Glomerular visceral epithelial cell (primary cell): ENCODE measurements at regions not wholly inside any gene's neighbourhood (a gene's known extent, or its start where the extent isn't known, plus 50 kb on each side); places are given as distances from the start of the nearest gene placed in this dataset.
A peak's percentile ranks its signal among the peaks of the same experiment; 100 is the strongest.

Source experiments
- DNase-seq: peaks from one replicate; pipeline ENCODE4 v3.0.0-alpha.2; 2016; ENCODE audit errors: extremely low spot score

DNA sequence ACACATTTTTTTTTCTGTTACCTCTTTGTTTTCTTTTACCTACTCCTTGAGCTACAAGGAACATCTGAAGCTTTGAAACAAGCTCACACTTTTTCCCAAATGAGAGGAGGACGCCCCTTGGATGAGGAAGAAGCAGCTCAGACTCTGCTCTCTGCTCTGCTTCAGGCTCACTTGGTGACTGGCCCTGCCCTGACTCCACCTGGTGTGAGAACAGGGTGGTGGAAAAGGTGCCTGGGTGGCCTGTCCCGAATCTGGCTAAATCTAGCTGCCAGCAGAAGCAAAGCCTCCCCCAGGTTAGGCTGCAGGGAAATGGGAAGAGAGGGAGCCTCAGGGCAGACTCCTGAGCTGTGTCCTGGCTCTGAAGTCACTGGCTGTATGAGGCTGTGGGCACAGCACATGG, 68.0 kb upstream of the CEACAM8 start:
- DNase-seq, result no peak

DNA sequence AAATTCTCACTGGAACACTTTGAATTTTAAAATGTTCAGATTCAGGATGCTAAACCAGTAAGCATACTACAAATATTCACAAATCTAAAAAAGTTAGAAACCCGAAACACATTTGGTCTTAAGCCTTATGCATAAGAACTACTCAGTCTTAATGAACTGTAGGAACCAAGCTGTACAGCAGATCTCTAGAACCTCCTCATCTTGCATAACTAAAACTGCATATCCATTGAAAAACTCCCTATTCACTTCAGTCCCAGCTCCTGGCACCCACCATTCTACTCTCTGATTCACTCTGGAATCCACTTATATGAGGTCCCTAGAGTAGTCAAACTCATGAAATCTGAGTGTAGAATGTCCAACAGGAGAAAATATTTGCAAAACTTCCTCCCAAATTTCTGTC, 65.6 kb upstream of the CEACAM8 start:
- no peak for DNase-seq

DNA sequence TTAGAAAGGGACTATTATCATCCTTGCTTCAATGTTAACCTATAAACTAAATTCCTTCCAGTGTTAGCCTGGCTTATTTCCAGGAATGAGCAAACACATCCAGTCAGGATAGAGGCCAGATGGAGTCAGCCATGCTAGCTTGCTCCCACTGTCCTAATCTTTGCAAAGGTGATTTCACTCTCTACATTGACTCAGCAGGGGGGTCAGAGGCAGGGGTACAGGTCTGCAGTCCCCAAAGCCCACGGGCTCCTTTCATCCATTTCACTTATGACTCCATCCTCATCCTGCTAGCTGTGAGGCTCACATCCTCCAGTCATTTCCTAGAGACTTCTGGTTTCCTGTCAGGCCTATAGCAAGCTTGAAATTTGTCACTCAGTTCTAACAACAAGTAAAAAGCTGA, 63.4 kb upstream of the CEACAM8 start:
- DNase-seq, result no peak

DNA sequence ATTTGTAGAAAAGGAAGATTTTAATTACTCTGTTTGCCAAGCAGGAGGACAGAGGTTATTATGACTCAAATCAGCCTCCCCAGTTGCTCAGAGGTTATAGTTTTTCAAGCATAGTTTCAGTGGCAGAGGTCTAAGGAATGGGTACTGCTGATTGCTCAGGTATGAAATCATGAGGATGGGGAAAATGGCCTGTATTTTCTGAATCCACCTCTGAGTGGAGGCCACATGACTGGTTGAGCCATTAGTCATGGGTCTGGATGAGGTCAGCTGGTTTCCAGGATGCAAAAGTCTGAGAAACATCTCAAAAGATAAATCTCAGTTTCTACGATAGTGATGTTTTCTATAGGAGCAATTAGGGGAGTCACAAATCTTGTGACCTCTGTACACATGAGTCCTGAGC, 62.8 kb upstream of the CEACAM8 start:
- DNase-seq, result peak; percentile 32

DNA sequence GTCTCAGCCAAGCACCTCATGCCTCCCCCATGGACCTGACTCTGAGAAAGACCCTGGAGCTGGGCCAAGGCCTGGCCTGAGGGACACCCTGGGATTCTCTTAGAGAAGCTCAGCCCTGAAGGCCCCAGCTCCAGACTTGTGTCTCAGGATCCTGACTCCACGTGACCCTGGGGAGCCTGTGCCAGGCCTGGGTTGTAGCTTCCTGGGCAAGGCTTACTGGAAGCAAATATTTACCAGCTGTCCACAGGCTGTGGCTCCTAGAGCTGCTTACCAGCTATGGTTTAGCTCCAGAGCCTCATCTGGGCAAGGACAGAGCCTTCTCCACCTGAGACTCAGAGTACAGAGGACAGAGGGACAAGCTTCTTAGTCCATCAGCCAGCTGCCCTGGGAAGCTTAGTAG, 61.0 kb upstream of the CEACAM8 start:
- DNase-seq, result no peak

DNA sequence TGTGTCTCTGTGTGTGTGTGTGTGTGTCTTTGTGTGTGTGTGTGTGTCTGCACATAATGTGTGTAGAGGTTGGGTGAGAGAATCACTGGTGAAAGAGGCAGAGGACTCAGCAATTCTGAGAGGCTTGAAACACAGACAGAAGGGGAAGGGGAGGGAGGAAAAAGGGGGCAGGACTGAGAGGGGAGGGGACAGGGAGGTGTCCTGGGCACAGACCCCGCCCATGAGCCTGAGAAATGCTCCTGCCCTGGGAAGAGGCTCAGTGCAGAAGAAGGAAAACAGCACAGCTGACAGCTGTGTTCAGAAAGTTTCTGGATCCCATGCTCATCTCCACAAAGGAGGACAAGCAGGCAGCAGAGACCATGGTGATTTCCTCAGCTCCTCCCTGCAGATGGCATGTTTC, 59.1 kb upstream of the CEACAM8 start:
- DNase-seq, result no peak

DNA sequence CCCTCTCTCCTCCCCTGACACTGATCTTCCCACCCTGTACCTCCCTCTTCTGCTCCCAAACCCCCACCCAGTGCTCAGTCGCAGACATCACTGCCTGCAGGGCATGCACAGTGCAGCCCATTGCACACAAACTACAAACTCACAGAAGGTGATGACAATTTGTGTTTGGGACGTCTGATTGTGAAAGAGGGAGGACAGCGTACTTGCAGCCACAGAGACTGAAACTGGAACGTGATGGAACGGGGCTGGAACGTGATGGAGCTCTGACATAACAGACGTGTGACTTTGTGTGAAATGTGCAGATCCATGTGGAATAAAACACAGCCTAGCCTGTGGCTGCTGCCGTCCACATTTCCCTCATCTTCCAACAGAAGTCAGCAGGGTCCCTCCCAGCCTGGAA, 57.3 kb upstream of the CEACAM8 start:
- no peak for DNase-seq
